Tibial nerve (tissue), 4 donors: ENCODE measurements at regions not wholly inside any gene's neighbourhood (a gene's known extent, or its start where the extent isn't known, plus 50 kb on each side); places are given as distances from the start of the nearest gene placed in this dataset.

ENCODE experiments used
- EP300 ChIP-seq, 2 donors: sonication (generic); formaldehyde crosslinking; IDR thresholded peaks; one replicate each; pipeline ENCODE4 v1.6.1; 2017; ENCODE audit warnings: antibody characterized with exemption in 2 of 2, mild to moderate bottlenecking in 1 of 2
- POLR2A ChIP-seq, 2 donors: fragments of 450-650 bp; IDR thresholded peaks; one replicate each; pipeline ENCODE4 v1.6.1; 2017; ENCODE audit warnings: antibody characterized with exemption in 2 of 2, mild to moderate bottlenecking in 2 of 2, moderate library complexity in 2 of 2
- TF ChIP-seq, protein P1 (sequence below), 5 experiments: fragments of 200-600 bp in 3 of 5; fragments of 450-650 bp in 2 of 5; sonication (generic) in 3 of 5; IDR thresholded peaks; one replicate each; pipeline ENCODE4 v1.5.1; 2016 to 2019; ENCODE audit warnings: antibody characterized with exemption in 5 of 5, mild to moderate bottlenecking in 3 of 5, moderate library complexity in 2 of 5

DNA sequence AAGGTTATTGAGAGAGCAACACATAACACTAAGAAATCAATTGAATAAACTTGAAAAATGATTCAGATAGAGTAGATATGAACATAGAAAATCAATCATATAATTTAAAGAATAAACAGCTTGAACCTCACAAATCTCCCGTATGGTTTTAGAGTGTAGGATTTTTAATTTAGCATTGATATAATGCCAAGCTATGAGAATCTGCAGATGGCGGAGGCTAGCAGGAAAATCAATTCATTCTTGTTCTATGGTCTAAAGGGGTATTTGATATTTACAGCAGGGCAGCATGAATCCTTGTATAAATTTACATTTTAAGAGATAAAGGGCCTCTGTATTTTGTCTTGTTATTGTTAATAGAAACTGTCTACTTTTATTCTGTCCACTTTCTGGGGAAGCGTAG, 797.0 kb downstream of the GALR1 start:
- TF ChIP-seq, protein P1, sequence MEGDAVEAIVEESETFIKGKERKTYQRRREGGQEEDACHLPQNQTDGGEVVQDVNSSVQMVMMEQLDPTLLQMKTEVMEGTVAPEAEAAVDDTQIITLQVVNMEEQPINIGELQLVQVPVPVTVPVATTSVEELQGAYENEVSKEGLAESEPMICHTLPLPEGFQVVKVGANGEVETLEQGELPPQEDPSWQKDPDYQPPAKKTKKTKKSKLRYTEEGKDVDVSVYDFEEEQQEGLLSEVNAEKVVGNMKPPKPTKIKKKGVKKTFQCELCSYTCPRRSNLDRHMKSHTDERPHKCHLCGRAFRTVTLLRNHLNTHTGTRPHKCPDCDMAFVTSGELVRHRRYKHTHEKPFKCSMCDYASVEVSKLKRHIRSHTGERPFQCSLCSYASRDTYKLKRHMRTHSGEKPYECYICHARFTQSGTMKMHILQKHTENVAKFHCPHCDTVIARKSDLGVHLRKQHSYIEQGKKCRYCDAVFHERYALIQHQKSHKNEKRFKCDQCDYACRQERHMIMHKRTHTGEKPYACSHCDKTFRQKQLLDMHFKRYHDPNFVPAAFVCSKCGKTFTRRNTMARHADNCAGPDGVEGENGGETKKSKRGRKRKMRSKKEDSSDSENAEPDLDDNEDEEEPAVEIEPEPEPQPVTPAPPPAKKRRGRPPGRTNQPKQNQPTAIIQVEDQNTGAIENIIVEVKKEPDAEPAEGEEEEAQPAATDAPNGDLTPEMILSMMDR (IDR thresholded peaks at IDR 0.05) = no peak
- TF ChIP-seq EP300 (IDR thresholded peaks at IDR 0.05) = no peak
- TF ChIP-seq POLR2A (IDR thresholded peaks at IDR 0.05) = no peak
